Activated B cell treated with CpG ODN at 0.5 μM for 24 hours (primary cell): ENCODE measurements at regions not wholly inside any gene's neighbourhood (a gene's known extent, or its start where the extent isn't known, plus 50 kb on each side); places are given as distances from the start of the nearest gene placed in this dataset.

Source experiments
- ATAC-seq: fragments of 200-7000 bp; cut with Tn5 transposase; one replicate; pipeline ENCODE4 v1.10.0; 2021; ENCODE audit warnings: low read depth, mild to moderate bottlenecking, moderate library complexity
- CTCF ChIA-PET: fragments of 350-600 bp; sonication (Branson Sonifier 250); formaldehyde crosslinking; loops from one replicate; lab custom pipeline; 2021; ENCODE audit warnings: antibody characterized with exemption; lab: Charles Lee
- POLR2A ChIA-PET: fragments of 350-600 bp; sonication (Branson Sonifier 250); formaldehyde crosslinking; loops from one replicate; lab custom pipeline; 2021; ENCODE audit warnings: antibody characterized with exemption; lab: Charles Lee
- DNase-seq: peaks from one replicate; pipeline ENCODE4 v3.0.0; 2022
- H3K27ac Mint-ChIP-seq: one replicate; pipeline ENCODE4 v1.8.0; 2020; ENCODE audit warnings: mixed read lengths
- H3K27me3 Mint-ChIP-seq: one replicate; pipeline ENCODE4 v1.8.0; 2021; ENCODE audit warnings: mixed read lengths
- H3K36me3 Mint-ChIP-seq: one replicate; pipeline ENCODE4 v1.8.0; 2021; ENCODE audit warnings: low read depth, mixed read lengths
- H3K4me1 Mint-ChIP-seq: one replicate; pipeline ENCODE4 v1.8.0; 2021; ENCODE audit warnings: mixed read lengths
- H3K4me3 Mint-ChIP-seq: one replicate; pipeline ENCODE4 v1.8.0; 2020; ENCODE audit warnings: mild to moderate bottlenecking, mixed read lengths
- H3K9me3 Mint-ChIP-seq: one replicate; pipeline ENCODE4 v1.8.0; 2020; ENCODE audit warnings: mixed read lengths
- CTCF ChIP-seq: fragments of 200-600 bp; IDR thresholded peaks from one replicate; pipeline ENCODE4 v1.8.0; 2022; ENCODE audit warnings: antibody characterized with exemption, mild to moderate bottlenecking
- intact Hi-C: fragments of 100-400 bp; cut with micrococcal nuclease; formaldehyde crosslinking; loops from one replicate; pipeline ENCODE4 v1.15.1; 2024

GRCh38 chr5:68804343-68804742 lies 289.5 kb upstream of the SLC30A5 start:
- H3K36me3 Mint-ChIP-seq = no peaks in the 10 kb centered on the region
- no peak for TF ChIP-seq CTCF
- intact Hi-C loops = no loop called here
- H3K4me3 Mint-ChIP-seq = no peak overlapping the region
- ATAC-seq (no peak), DNase-seq (no peak)
- peaks cover 5% of the 10 kb centered on the region for H3K9me3 Mint-ChIP-seq
- H3K4me1 Mint-ChIP-seq = no peaks in the 10 kb centered on the region
- no peak overlapping the region for H3K27ac Mint-ChIP-seq
- POLR2A ChIA-PET = no interaction called here
- CTCF ChIA-PET = no interaction called here
- H3K27me3 Mint-ChIP-seq = peaks cover 2% of the 10 kb centered on the region

- Mint-ChIP-seq H3K36me3 (no peaks in the 10 kb centered on the region), H3K9me3 (peaks cover 5% of the 10 kb centered on the region), H3K4me3 (no peak overlapping the region), H3K4me1 (no peaks in the 10 kb centered on the region), H3K27me3 (peaks cover 2% of the 10 kb centered on the region), H3K27ac (no peak overlapping the region)
- intact Hi-C loops = no loop called here
- TF ChIP-seq CTCF = no peak
- ATAC-seq (no peak), DNase-seq (no peak)
- ChIA-PET POLR2A (no interaction called here), CTCF (no interaction called here)
Measured at GRCh38 chr5:68805444-68805843, 288.4 kb upstream of the SLC30A5 start.

DNA sequence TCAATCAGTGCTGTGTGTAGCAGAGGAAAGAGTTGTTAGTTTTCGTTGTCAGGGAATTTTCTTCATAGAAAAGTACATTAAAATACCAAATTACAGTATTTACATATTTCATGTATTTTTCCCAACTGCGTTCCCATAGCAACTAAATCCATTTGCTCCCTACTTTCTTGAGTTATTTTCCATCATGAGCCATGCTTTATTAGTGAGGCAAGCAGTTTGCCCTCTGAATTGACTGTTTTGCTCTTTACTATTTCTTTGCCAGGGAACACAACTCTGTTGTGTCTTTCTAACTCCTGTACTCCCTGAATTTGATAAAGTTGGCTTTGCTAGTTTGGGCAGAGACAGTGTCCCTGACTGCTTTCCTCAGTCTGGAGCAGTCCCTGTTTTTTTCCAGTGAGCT lies 276.2 kb upstream of the SLC30A5 start:
- DNase-seq (no peak), ATAC-seq (no peak)
- Mint-ChIP-seq H3K4me1 (no peaks in the 10 kb centered on the region), H3K27ac (no peak overlapping the region), H3K4me3 (no peak overlapping the region), H3K36me3 (no peaks in the 10 kb centered on the region), H3K9me3 (peaks cover 10% of the 10 kb centered on the region), H3K27me3 (peaks cover 12% of the 10 kb centered on the region)
- TF ChIP-seq CTCF = no peak
- ChIA-PET POLR2A (no interaction called here), CTCF (no interaction called here)
- intact Hi-C loops = no loop called here

DNA sequence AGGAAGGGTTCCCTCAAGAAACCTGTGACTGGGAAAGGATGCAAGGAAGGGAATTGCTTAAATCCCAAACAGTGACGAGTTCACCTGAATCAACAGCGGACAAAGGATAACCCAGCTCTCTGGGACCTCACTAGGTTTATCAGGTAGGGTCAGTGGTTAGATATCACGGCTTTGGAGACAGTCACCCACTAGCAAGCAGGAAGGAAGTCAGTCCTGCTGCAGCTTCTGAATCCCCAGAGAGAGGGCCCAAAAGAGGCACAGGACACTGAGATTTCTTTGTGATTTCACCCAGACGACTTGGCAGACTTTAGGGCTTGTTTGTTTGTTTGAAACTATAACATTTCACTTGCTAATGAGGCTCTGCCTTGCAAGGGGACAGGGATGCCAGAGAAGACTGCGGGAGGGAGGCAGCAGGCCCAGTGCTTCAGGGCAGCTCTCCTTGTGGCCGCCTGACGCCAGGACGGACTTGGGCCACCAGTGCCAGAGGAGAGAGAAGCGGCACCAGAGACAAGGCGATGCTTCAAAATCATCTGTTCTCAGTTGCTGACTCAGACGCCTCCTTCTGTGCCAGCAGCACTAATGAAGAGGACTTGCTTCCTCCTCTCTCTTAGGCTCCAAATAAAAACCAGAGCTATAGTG lies 275.6 kb upstream of the SLC30A5 start:
- POLR2A ChIA-PET = no interaction called here
- CTCF ChIA-PET = no interaction called here
- H3K4me3 Mint-ChIP-seq = no peak overlapping the region
- no peak for TF ChIP-seq CTCF
- no peak overlapping the region for H3K27ac Mint-ChIP-seq
- intact Hi-C loops = no loop called here
- DNase-seq = no peak
- no peak for ATAC-seq
- peaks cover 18% of the 10 kb centered on the region for H3K27me3 Mint-ChIP-seq
- peaks cover 10% of the 10 kb centered on the region for H3K9me3 Mint-ChIP-seq
- H3K4me1 Mint-ChIP-seq = no peaks in the 10 kb centered on the region
- no peaks in the 10 kb centered on the region for H3K36me3 Mint-ChIP-seq

GRCh38 chr5:68818870-68819269 lies 274.9 kb upstream of the SLC30A5 start:
- no peak overlapping the region for H3K4me3 Mint-ChIP-seq
- peaks cover 24% of the 10 kb centered on the region for H3K27me3 Mint-ChIP-seq
- no peaks in the 10 kb centered on the region for H3K36me3 Mint-ChIP-seq
- no peak for ATAC-seq
- intact Hi-C loops = no loop called here
- ChIA-PET CTCF (no interaction called here), POLR2A (no interaction called here)
- H3K4me1 Mint-ChIP-seq = no peaks in the 10 kb centered on the region
- TF ChIP-seq CTCF = no peak
- no peak overlapping the region for H3K27ac Mint-ChIP-seq
- peaks cover 5% of the 10 kb centered on the region for H3K9me3 Mint-ChIP-seq
- no peak for DNase-seq
